8988T (cell line): ENCODE measurements at regions not wholly inside any gene's neighbourhood (a gene's known extent, or its start where the extent isn't known, plus 50 kb on each side); places are given as distances from the start of the nearest gene placed in this dataset.
A peak's percentile ranks its signal among the peaks of the same experiment; 100 is the strongest.

Experiments used
- DNase-seq: peaks from one replicate; pipeline ENCODE4 v3.0.0; 2011

DNA sequence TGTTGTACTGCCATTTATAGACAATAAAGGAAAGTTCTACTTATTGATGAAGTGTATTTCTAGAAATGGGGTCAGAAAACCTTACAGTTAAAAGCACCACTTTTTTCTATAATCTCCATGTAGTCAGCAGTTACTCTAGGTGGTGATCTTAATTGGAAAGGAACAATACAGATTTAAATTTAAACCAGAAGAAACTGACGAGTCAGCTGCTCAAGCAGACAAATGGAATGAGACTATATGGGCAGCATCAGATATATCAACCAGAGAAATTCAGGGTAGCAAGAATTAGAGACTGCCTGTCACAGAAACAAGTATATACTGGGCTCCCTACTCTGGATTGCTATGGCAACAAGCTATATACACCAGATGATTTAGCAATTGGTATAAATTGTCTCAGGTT lies 99.6 kb upstream of the SCG2 start:
- DNase-seq: no peak

DNA sequence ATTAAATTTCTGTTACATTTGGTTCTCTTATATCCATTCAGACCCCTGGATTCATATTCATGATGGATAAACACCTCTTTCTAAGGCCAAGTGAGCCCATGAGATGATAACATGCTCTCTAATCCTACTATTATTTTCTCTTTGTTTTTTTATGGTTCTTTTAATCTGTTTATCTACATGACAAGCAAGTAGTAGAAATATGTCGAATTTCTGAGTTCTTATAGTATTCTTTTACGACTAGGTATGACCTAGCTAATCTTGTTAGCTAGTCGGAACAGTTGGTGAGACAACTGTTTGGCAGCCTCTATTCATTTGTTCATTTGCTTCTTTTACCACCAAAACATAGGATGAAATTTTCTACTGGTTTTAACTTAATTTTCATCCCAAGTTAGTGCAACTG lies 98.1 kb upstream of the SCG2 start:
- no peak for DNase-seq

DNA sequence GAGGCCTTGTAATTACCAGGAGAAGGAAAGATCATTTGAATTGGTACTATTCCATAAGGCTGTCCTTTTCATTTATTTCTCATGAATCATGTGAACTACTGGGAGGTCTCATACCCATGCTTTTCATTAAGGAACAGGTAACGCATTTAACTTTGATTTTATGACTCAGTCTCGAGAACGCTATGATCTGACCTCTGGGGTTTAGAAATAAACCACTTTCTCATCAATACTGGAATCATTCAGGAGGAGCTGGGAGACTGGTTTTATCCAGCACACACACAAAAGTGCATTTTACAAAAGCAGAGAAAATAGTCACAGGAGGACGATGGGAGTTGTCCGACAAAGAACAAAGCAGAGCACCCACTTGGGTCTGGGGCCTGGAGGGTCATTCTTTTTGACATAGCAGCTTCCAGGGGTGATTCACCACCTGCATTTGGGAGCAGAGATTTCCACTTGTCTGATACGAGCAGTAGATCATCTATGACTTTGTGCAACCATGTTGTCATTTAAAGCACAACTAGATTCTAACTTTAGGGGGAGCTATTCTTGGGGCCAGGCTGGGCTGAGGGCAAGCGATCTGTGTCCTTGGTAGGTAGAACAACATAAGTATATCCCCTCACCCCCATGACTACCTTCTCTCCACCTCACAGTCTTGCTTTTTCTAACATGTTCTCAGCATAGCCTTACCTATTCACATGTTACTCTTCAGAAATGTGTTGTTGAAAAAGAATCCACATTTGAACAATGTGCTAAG lies 95.9 kb upstream of the SCG2 start:
- DNase-seq: no peak

- no peak for DNase-seq
Measured at GRCh38 chr2:223697316-223697891, 95.2 kb upstream of the SCG2 start.

- no peak for DNase-seq
Measured at GRCh38 chr2:223696719-223697118, 94.6 kb upstream of the SCG2 start.

DNA sequence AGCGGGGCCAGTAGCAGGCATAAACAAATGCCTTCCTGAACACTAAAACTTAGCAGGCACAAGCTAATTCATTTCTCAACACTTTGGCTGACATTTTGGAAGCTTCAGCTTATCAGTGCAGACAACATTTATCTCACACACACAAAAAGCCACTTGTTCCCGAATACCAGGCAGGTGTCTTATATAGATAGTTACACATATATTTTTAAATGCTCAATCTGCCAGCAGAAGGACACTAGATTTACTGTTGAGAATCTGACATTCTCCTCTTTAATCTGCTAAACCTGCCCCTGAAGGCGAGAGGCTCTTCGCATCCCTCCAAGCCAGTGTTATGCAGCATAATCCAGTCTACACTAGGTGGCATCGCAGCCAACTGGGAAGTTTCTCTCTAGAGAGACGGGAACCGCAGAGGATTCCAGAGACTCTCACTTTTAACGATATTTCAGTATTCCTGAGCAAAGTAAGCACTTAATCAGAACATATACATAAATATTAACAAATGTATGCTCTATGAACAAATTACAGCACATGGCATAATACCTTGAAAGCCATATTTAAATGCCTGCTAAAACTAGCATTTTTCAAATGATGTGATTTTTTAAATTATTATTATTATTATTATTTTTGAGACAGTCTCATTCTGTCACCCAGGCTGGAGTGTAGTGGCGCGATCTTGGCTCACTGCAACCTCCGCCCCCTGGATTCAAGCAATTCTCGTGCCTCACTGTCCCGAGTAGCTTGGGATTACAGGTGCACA lies 90.2 kb upstream of the SCG2 start:
- DNase-seq: peak; percentile 23

DNA sequence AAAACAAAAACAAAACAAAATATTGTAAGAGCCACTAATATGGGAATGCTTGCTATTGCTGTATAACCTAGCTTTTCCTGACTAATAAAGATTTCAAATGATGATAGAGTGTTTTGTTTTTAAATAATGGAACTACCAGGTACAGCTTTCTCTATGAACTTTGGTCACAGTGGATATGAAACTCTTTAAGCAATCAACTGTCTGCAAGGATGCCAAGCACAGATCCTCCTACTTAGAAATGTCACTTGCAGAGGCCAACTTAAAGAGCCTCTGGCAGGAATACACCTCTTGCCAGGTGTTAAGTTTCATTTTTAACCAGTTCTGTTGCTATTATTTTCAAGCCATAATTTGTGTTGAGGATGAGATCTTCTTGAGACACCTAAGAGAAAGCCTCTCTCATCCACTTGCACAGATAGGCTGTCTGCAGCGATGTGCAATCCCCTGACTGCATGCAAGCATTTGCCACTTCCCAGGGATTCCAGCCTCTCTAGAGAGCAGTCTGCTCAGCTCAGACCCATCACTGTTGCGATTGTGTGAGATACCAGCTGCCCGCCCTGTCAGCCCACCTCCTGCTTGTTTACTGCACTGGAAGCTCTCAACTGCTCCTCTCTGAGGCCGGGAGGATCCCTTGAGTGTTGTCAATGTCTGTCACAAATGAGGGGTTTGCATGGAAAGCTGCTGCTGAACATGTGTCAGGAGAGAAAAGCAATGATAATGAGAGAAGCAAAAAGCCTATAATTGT lies 86.1 kb upstream of the SCG2 start:
- no peak for DNase-seq

- no peak for DNase-seq
Measured at GRCh38 chr2:223681125-223681524, 79.0 kb upstream of the SCG2 start.

GRCh38 chr2:223674998-223675609 lies 72.9 kb upstream of the SCG2 start:
- DNase-seq: no peak

DNA sequence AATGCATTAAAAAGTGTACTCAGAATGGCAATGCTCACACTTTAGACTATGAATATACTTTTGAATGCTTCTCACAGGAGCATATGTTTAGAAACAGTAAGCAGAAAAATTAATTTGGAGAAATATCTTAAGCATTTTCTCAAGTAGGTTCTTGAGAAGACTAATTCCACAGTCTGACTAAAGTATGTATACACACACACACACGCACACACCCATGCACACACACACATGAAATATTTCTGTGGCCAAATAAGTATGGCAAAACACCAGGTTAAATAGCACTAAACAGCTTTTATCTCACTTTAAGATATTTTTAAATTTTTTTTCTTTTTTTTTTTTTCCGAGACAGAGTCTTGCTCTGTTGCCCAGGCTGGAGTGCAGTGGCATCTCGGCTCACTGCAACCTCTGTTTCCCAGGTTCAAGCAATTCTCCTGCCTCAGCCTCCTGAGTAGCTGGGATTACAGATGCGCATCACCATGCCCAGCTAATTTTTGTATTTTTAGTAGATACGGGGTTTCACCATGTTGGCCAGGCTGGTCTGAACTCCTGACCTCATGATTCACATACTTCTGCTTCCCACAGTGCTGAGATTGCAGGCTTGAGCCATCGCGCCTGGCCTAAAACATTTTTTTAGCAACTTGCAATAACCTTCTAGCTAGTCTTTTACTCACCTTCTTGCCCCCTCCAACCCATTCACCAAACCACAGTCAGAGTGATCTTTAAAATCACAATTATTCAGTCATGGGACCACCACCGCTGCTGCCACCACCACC lies 67.5 kb upstream of the SCG2 start:
- no peak for DNase-seq

DNA sequence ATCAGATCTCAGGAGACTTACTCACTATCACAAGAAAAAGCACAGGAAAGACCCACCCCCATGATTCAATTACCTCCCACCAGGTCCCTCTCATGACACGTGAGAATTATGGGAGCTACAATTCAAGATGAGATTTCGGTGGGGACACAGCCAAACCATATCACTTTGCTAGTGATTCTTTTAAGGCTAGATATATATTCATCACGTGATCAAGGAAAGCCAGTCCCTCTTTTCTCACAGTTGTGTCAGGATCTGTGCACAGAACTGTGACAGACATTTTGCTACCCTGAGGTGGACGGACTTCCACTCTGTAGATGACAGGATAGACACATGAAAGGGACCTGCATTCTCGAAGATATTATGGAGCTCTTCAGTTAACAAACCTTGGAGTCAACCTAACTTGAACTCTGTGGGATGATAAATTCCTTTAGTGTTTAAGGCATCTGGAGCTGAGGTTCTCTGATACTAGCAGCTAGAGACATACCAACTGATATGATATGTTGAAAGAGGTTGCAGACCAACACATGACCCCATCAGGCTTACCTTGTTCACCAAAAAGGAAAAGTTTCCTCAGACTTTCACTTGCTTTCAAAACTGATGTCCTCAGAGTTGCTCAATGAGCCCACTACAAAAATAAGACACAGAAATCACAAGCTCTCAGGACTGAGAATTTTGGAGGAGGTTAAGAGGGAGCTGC lies 66.3 kb upstream of the SCG2 start:
- DNase-seq: no peak

- no peak for DNase-seq
Measured at GRCh38 chr2:223654384-223654915, 52.3 kb upstream of the SCG2 start.

DNA sequence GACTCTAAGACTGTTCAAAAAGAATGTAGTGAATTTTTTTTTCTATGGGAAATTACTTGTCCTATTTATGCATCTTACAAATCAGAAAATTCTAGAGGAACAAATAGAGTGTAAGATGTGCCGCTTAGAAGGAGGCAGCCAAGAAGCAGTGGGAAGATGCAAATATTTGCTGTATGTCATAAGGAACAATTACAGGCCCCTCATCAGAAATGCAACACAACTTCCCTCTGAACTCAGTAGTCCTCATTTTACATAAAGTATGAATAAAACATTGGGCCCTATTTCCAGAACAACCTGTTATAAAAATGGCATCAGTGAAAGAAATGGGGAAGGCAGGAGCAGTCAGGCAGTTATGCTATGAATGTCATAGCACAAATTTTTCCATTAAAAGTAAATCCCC lies 50.7 kb upstream of the SCG2 start:
- no peak for DNase-seq

- DNase-seq: no peak
Measured at GRCh38 chr2:223652122-223652521, 50.0 kb upstream of the SCG2 start.
